Stimulated activated CD4-positive, alpha-beta T cell treated with anti-CD3 and anti-CD28 coated beads, Interleukin-15, amount 100 ng/mL, for 48 hours (primary cell): ENCODE measurements at regions not wholly inside any gene's neighbourhood (a gene's known extent, or its start where the extent isn't known, plus 50 kb on each side); places are given as distances from the start of the nearest gene placed in this dataset.
"Not testable (repeated sequence)": the region's sequence is repeated elsewhere in the genome, so short reads cannot be mapped to it uniquely, and the experiment has no call there.

Source experiments
- DNase-seq, 2 donors: peaks; one replicate each; pipeline ENCODE4 v3.0.0-alpha.2; 2020; ENCODE audit warnings: low read depth in 2 of 2

GRCh38 chrX:118257781-118258180, 88.1 kb upstream of the WDR44 start:
- DNase-seq: no peak

DNA sequence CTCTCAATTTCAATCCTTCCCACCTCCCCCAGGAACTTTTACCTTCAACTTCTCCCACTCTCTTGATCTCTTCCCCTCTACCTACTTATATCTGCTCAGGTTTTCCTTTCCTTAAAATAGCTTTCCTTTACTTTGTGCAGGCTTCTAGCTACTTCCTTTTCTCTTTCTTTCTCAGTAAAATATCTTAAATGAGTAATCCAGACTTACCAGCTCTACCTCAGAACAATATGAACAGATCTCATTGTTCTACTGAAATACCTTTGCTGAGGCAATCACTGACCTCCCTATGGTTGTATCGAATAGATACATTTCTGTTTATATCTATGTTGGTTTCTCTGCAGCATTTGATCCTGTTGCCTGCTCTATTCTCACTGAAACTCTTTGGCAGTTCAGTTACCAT, 86.7 kb upstream of the WDR44 start:
- DNase-seq: no peak

DNA sequence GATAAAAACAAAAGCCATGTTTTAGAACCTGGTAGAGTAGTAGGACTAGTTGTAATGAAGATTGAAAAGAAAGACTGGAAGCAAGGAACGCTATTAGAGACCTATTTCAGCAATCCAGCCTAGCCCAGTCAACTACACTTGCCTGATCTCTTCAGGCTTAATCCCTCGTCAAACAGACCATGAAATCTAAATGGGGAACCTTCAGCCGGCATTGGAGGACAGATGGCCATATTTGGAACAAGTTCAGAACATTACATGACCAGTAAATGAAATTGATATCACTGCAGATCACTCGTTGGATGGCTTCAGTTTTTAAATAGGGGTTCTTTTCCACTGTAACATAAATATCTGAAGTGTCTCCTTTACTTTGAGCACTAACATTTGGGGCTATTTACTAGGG, 84.8 kb upstream of the WDR44 start:
- no peak for DNase-seq

GRCh38 chrX:118271775-118272174, 74.1 kb upstream of the WDR44 start:
- no peak for DNase-seq

DNA sequence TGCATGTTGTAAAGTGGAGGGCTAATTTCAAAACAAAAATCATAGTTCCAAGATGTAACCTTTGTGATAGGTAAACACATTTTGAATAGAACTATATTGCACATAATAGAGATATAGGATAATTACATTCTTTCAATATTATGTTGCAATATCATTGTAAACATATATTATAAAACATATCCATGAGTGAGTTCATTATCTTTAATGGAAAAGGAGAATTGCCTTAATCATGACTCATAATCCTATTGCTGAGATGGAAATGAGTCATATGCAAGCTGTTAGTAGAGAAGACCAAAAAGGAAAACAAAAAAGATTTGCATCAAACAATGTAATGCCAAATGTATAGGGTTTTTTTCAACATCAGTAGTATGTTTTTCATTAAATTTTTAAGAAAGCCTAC, 73.7 kb upstream of the WDR44 start:
- DNase-seq: no peak

GRCh38 chrX:118286066-118286762, 59.7 kb upstream of the WDR44 start:
- DNase-seq: no peak

DNA sequence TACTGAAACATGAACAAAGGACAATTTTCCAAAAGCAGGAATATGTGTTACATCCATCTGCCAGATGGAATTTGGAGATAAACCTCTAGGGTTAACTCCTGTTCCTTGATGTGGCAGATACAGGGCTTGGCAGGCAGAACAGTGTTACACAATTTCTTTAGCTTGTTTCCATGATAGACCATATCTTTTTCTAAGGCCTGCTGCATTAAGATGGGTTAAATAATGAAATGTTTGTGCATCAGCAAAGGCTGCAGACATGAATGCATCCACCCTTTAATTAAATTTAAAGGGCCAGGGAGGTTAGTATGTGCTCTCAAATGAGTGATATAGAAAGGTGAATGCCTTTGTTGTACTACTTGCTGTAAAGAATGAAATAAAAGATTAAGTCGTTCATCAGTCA, 50.1 kb upstream of the WDR44 start:
- DNase-seq: not testable (repeated sequence)
